Activated naive CD8-positive, alpha-beta T cell (primary cell): ENCODE measurements at regions not wholly inside any gene's neighbourhood (a gene's known extent, or its start where the extent isn't known, plus 50 kb on each side); places are given as distances from the start of the nearest gene placed in this dataset.

Experiments used
- H3K27ac Mint-ChIP-seq: one replicate; pipeline ENCODE4 v1.8.0; 2021; ENCODE audit warnings: mixed read lengths
- H3K27me3 Mint-ChIP-seq: one replicate; pipeline ENCODE4 v1.8.0; 2021; ENCODE audit warnings: mixed read lengths
- H3K36me3 Mint-ChIP-seq: one replicate; pipeline ENCODE4 v1.8.0; 2021; ENCODE audit warnings: mixed read lengths
- H3K4me1 Mint-ChIP-seq: one replicate; pipeline ENCODE4 v1.8.0; 2021; ENCODE audit warnings: low read depth, mixed read lengths
- H3K4me3 Mint-ChIP-seq: one replicate; pipeline ENCODE4 v1.8.0; 2021; ENCODE audit warnings: mild to moderate bottlenecking, mixed read lengths
- H3K9me3 Mint-ChIP-seq: one replicate; pipeline ENCODE4 v1.8.0; 2021; ENCODE audit warnings: low read depth, mixed read lengths

DNA sequence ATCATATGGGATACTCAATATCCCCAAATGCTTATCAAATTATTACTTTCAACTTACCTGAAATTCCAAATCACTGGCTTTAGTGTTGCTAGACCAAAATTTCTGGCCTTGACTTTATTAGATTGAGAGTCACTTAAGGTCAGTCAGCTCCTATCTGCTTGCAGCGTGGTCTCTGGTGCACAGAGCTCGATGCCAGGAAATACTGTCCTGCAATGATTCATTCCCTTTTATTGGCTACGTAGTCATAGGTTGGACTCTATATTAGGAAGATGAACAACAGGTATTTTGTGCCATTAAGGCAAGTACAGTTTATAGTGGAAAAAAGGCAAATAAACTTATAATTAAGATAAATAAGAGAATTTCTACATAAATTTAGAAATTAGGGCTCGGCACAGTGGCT, 378.6 kb upstream of the MCTP2 start:
- Mint-ChIP-seq H3K27me3 (no peaks in the 10 kb centered on the region), H3K4me1 (no peaks in the 10 kb centered on the region), H3K27ac (no peak overlapping the region), H3K4me3 (no peak overlapping the region), H3K36me3 (no peaks in the 10 kb centered on the region), H3K9me3 (no peaks in the 10 kb centered on the region)

DNA sequence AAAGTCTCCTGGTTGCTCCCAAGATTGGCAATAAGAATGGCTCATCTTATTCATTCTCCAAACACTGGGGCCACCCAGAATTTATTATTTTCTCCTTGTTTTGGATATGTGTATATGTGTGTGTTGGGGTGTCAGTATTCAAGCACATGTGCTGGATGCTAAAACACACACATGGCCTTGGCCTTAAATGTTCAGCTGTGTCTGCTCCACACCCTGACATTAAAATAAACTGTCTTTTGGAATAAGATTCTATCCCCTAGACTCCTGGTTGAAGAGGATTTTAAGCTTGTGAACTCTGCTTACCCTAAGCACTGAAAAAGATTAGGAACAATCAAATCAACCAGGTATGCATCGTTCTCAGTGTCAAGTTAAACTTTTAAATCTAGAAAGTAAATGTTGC, 382.9 kb upstream of the MCTP2 start:
- Mint-ChIP-seq H3K4me1 (no peaks in the 10 kb centered on the region), H3K9me3 (no peaks in the 10 kb centered on the region), H3K27ac (no peak overlapping the region), H3K36me3 (no peaks in the 10 kb centered on the region), H3K4me3 (no peak overlapping the region), H3K27me3 (peaks cover 5% of the 10 kb centered on the region)

DNA sequence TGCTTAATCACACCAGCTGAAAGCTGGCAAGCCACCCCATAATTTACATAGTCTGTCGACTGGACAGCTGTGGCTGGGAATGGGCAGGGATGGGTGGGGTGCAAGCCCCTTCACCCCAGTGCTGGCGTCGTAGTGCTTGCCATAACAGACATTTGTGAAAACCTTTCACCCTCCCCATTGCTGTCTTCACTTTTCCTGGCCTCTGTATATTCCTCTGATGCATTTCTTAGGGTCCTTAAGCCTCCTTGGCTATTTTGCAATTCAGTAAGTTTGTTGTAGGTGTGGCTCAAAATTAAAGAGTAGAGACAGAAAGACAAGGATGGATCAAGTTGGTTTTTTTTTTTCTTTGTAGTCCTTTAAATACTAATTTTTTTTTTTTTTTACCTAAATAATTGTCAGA, 383.3 kb upstream of the MCTP2 start:
- peaks cover 1% of the 10 kb centered on the region for H3K9me3 Mint-ChIP-seq
- no peaks in the 10 kb centered on the region for H3K4me1 Mint-ChIP-seq

DNA sequence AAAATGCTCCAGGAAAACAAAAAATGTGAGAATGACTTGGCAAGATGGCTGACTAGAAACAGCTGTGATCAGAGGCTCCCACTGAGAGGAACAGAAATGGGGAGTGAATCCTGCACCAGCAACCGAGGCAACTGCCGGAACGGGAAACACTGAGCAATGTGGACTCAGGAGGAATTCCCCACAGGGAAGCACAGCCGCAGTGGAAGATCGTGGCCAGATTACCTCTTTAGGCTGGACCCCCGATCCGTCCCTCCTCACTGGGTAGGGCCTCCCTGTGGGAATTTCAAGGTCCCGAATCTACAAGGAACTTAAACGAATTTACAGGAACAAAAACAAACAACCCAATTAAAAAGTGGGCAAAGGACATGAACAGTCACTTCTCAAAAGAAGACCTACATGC, 385.2 kb upstream of the MCTP2 start:
- peaks cover 8% of the 10 kb centered on the region for H3K27me3 Mint-ChIP-seq
- peaks cover 4% of the 10 kb centered on the region for H3K9me3 Mint-ChIP-seq
- H3K27ac Mint-ChIP-seq = no peak overlapping the region
- no peaks in the 10 kb centered on the region for H3K36me3 Mint-ChIP-seq
- no peaks in the 10 kb centered on the region for H3K4me1 Mint-ChIP-seq
- H3K4me3 Mint-ChIP-seq = no peak overlapping the region

More for the DNA sequence above, 383.3 kb upstream of the MCTP2 start:
- Mint-ChIP-seq H3K27ac (no peak overlapping the region), H3K36me3 (no peaks in the 10 kb centered on the region), H3K4me3 (no peak overlapping the region), H3K27me3 (peaks cover 5% of the 10 kb centered on the region)

DNA sequence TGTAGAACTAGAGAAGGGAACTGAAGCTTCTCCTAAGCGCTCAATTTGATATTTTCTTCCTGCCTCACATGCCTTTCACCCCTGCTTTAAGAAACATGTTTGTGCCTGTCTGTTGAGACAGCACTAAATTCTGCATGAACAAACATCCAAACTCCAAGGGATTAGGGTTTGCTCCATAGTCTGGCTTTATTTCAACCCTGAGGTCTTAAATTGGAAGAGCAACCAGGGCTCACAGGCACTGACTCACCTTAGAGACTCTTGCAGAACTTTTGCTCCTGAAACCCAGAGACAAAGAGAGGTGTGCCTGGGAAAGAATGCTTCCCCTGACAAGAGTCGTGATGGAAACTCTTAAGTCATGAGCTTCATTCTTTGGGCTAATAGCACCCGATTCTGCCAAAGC, 393.9 kb upstream of the MCTP2 start:
- H3K36me3 Mint-ChIP-seq = no peaks in the 10 kb centered on the region
- H3K27ac Mint-ChIP-seq = no peak overlapping the region
- no peak overlapping the region for H3K4me3 Mint-ChIP-seq
- H3K4me1 Mint-ChIP-seq = no peaks in the 10 kb centered on the region
- H3K9me3 Mint-ChIP-seq = no peaks in the 10 kb centered on the region
- H3K27me3 Mint-ChIP-seq = peaks cover 1% of the 10 kb centered on the region

DNA sequence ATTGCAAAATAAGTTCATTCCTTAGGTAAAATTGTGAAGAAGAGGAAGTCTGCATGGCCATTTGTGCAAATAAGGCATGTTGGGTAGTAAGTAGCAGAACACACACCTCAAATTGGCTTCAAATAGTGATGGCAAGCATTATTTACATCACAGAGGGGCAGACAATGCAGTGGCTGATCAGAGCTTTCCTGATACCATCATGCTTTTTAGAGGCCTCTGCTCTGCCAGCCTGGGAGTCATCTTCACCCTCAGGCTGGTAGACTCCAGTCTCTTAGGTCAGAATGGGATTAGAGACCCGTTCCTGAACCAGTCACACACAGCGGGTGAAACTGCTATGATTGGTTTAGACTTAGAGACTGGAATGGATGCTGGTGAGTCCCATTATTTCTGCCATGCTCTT, 396.0 kb upstream of the MCTP2 start:
- Mint-ChIP-seq H3K4me3 (no peak overlapping the region), H3K4me1 (no peaks in the 10 kb centered on the region), H3K9me3 (no peaks in the 10 kb centered on the region), H3K27me3 (no peaks in the 10 kb centered on the region), H3K36me3 (no peaks in the 10 kb centered on the region), H3K27ac (no peak overlapping the region)

DNA sequence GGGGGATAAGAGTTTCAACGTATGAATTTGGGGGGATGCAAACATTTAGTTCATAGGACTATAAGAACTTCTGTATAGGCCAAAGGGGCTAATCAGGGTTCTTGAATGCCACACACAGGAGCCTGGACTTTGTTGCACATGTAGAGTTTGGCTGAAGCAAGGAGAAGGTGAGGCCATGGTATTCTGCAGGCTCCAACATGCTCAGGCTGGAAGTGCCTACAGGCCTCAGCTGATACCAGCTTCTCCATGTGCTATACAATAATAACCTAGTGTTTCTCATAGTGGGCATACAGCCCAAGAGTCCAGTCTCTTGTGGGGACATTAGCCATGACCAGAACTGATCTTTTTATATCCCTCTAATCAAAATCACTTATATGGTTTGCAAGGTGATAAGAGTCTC, 399.7 kb upstream of the MCTP2 start:
- Mint-ChIP-seq H3K27ac (no peak overlapping the region), H3K27me3 (no peaks in the 10 kb centered on the region), H3K4me3 (no peak overlapping the region), H3K9me3 (no peaks in the 10 kb centered on the region), H3K36me3 (no peaks in the 10 kb centered on the region), H3K4me1 (no peaks in the 10 kb centered on the region)

DNA sequence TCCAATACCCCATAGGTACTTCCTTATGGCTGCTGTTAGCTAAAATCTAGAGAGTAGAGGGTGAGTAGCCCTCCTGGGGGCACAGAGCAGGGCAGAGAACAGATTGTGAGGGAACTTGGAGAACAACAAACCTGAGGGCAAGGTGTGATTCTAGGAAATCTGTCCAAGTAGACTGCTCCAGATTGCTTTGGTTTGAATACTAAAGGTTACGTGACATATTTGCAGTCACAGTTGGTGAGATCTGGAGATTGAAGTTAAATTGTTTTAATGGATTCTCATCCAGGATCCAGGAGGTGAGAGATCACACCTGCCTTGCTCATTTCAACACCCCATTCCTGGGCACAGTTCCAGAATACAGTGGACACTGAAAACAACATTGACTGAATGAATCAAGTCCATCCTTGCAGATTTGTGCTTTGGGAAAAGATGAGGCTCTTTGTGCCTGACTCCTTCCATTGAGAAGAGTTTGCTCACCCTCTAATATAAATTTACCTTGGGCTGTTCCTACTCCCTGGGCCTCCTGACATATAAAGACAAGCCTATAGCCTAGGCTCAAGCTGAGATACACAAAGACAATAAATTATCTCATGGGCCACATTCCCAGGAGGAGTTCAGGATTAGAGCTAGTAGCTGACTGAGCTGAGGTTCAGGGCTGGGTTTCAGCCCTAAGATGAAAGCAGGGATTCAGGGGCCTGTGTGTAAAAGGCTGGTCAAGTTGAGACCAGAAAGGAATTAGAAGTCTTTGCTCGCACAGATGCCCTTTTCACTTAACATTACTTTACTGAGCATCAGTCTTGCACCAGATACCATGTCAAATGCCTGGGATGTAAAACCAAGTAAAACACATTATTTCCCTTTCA, 400.9 kb upstream of the MCTP2 start:
- no peaks in the 10 kb centered on the region for H3K36me3 Mint-ChIP-seq
- H3K27ac Mint-ChIP-seq = no peak overlapping the region
- no peak overlapping the region for H3K4me3 Mint-ChIP-seq
- H3K9me3 Mint-ChIP-seq = no peaks in the 10 kb centered on the region
- H3K27me3 Mint-ChIP-seq = no peaks in the 10 kb centered on the region
- H3K4me1 Mint-ChIP-seq = no peaks in the 10 kb centered on the region

DNA sequence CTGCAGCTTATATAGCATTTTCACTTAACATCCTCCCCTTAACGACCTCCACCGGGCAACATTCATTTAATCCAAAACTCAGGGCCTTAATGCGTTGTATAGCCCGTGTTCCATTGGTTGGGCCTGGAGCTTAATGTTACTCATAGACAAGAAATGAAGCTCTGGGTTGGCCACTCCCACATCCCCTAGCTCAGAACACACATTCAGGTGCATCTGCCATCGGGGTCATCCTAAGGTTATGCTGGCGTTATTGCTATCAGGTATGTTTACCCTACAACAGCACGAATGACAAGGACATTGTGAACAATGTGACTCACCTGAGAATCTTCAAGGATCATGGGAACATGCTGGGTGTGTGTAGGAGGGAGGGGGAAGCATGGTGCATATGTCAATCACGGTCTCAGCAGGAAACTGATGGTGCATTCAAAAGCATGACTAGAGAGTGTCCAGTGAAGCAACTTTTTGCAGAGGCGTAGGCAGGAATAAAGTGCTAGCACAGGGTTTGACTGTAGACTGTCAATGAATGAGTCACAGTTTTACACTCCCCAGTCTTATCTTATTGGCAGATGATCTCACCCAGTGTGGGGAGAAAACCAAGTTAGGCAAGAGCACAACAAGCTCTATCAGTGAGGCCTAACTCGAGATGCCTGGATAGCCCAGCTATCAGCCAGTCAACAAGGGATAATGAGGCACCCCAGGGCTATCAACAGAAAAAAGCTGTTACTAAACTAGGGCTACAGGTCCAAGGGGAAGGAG, 402.1 kb upstream of the MCTP2 start:
- Mint-ChIP-seq H3K4me3 (no peak overlapping the region), H3K9me3 (no peaks in the 10 kb centered on the region)

DNA sequence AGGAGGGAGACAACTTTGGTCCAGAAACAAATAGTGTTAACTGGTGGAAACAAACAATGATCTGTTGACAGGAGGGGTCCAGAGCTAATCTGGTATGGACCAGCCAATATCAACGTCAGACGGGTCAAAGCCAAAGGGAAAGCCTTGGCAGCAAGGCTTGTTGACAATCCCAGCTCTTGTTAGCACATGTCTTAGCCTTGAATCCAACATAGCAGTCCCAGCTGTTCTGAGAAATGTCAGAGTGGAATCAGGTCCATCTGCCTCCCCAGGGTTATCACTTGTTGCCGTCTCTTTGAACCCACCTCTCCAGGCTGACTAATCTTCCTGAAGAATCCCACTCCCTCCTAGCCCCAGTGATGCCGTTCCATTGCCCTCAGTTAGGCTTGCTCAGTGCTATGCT, 404.6 kb upstream of the MCTP2 start:
- Mint-ChIP-seq H3K4me1 (no peaks in the 10 kb centered on the region), H3K27me3 (no peaks in the 10 kb centered on the region), H3K36me3 (no peaks in the 10 kb centered on the region), H3K27ac (no peak overlapping the region), H3K9me3 (no peaks in the 10 kb centered on the region), H3K4me3 (no peak overlapping the region)

More for the DNA sequence above, 402.1 kb upstream of the MCTP2 start:
- H3K27ac Mint-ChIP-seq = no peak overlapping the region
- H3K36me3 Mint-ChIP-seq = no peaks in the 10 kb centered on the region
- no peaks in the 10 kb centered on the region for H3K27me3 Mint-ChIP-seq
- H3K4me1 Mint-ChIP-seq = no peaks in the 10 kb centered on the region

DNA sequence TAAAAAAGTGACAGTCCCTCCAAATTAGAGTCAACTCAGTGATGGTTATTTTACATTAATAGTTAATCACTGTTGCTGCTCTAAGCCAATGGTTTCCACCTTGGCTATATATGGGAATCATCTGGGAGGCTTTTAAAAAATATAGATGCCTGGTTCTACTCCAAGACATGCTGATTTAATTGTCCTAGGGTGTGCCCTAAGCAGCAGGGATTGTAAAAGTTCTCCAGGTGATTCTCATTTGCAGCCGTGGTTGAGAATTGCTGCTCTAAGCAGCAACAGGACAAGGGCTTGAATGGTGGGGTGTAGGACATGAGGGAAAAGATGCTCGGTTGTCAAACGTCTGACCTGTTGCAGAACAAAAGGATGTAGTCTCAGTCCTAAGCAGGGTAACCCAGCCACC, 405.1 kb upstream of the MCTP2 start:
- H3K9me3 Mint-ChIP-seq = no peaks in the 10 kb centered on the region
- no peak overlapping the region for H3K27ac Mint-ChIP-seq
- no peaks in the 10 kb centered on the region for H3K27me3 Mint-ChIP-seq
- no peaks in the 10 kb centered on the region for H3K4me1 Mint-ChIP-seq
- H3K4me3 Mint-ChIP-seq = no peak overlapping the region
- H3K36me3 Mint-ChIP-seq = no peaks in the 10 kb centered on the region

DNA sequence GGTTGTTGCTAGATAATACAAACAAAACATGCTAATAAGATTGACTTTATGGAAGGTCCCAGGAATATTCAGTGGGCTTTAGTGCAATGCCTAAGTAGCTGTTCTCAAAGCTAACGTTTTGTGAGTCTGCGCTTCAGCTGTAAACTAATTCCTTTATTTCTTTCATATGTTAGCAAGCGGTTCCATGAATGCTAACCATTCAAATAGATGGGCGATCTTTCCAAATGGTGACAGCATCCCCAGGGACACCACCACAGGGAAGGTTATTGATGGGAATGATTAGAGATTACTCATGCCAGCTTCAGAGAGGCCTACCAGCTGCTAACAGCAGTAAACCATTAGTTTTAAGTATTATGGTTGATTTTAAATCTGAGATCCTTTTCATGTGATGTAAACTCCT, 405.7 kb upstream of the MCTP2 start:
- Mint-ChIP-seq H3K27me3 (no peaks in the 10 kb centered on the region), H3K4me3 (no peak overlapping the region), H3K9me3 (no peaks in the 10 kb centered on the region), H3K27ac (no peak overlapping the region), H3K36me3 (no peaks in the 10 kb centered on the region), H3K4me1 (no peaks in the 10 kb centered on the region)

DNA sequence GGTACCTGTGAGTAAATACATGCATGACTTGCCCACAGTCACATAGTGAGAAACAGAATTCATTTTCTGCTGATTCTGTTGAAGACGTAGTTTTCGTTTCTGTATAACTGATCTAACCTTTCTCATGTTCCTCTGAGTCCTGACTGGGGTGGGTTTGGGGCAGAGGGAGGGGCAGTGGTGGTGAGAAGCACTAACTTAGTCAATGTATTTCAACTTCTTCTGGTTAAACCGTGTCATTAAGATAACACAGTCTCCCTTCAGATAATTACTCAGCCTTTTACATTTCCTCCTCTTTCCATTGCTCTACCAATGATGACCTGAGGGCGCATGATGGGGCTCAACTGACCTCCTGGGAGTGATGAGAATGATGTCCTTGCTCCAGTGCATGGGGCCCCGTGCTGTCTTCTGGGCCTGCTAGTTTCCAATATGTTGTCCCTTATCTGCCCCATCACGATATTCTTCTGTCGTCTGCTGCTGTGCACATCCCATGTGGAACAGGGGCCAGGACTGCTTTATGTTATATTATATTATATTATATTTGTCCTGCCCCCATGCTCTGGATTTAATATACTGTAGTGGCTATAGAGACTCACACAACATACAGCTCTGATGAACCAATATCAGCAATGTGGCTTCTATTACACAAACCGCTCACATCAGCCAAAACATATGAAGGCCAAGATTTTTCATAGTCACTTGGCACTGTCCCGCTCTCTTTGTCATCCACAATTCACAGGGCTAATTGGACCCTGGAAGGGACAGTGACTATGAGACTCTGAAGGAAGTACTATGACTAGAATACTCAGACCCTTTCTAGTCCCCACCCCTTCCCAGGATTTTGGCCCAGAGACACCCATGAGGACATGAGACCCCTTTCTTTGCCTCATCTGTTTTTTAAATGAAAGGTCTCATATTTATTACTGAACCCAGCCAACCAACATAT, 407.1 kb upstream of the MCTP2 start:
- H3K27me3 Mint-ChIP-seq = no peaks in the 10 kb centered on the region
- no peak overlapping the region for H3K27ac Mint-ChIP-seq
- H3K4me1 Mint-ChIP-seq = no peaks in the 10 kb centered on the region
- no peak overlapping the region for H3K4me3 Mint-ChIP-seq
- no peaks in the 10 kb centered on the region for H3K36me3 Mint-ChIP-seq
- no peaks in the 10 kb centered on the region for H3K9me3 Mint-ChIP-seq

DNA sequence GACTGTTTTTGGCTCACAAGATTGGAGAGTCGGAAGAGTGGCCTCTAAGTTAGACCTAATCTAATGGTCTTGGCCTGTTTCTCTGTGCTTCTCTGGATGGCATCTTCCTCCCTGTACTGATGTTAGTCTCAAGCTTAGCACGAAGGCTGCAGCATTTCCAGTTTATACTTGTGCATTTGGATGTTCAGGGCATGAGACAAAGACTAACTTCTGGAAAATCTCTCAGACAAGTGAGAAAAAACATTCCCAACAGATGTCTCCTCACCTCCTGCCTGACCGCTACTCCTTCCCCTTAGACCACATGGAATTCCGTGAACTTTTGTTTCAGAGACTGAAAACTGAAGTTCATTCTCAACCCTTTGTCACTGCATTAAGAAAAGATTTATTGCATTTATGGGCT, 410.8 kb upstream of the MCTP2 start:
- Mint-ChIP-seq H3K27me3 (no peaks in the 10 kb centered on the region), H3K4me3 (no peak overlapping the region), H3K9me3 (peaks cover 7% of the 10 kb centered on the region), H3K27ac (no peak overlapping the region), H3K36me3 (no peaks in the 10 kb centered on the region), H3K4me1 (no peaks in the 10 kb centered on the region)

DNA sequence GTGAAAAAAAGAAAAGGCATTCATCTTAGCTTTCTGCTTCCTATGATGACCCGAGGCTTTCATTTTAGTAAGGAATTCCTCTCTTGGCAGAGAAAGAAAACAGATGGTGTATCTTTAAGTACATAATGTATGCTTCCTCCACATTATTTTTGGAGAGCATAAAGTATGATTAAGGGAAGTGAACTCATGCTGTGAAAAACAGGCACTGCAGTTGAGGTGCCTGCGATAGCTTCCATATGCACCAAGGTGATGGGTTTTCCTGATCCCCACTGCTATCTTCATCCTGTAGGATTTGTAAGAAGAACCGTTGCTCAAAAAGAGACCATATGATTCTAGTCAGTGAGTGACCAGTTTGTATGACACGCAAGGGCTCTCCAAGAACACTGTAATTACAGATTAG, 411.5 kb upstream of the MCTP2 start:
- Mint-ChIP-seq H3K4me1 (no peaks in the 10 kb centered on the region), H3K4me3 (no peak overlapping the region), H3K27me3 (no peaks in the 10 kb centered on the region), H3K9me3 (peaks cover 7% of the 10 kb centered on the region), H3K27ac (no peak overlapping the region), H3K36me3 (no peaks in the 10 kb centered on the region)
